ENCODE measurements at regions not wholly inside any gene's neighbourhood (a gene's known extent, or its start where the extent isn't known, plus 50 kb on each side); places are given as distances from the start of the nearest gene placed in this dataset.

DNA sequence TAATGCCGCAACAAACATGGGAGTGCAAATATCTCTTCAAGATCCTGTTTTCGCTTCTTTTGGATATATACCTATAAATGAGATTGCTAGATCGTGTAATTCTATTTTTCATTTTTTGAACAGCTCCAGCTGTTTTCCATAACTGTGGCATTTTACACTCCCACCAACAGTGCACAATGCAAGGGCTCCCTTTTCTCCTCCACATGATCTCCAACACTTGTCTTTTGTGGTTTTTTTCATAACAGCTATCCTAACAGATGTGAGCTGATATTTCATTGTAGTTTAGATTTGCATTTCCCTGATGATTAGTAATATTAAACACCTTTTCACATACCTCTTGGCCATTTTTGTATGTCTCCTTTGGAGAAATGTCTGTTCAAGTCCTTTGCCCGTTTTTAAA is 58.6 kb upstream of the TJP1 start (continued):
- TF ChIP-seq CBX8 (IDR thresholded peaks at IDR 0.05; ENCODE audit: borderline replicate concordance, low read depth, low read length) (no peak), JUND (IDR thresholded peaks at IDR 0.05; ENCODE audit: low read length) (no peak), RFX5 (IDR thresholded peaks at IDR 0.05; ENCODE audit: borderline replicate concordance, low read depth, low read length) (no peak), CHD2 (IDR thresholded peaks at IDR 0.05; ENCODE audit: low read length) (no peak), SIX5 (IDR thresholded peaks at IDR 0.05; ENCODE audit: low read depth, low read length) (no peak), EZH2 (IDR thresholded peaks at IDR 0.05; ENCODE audit: low read depth, low read length, severe bottlenecking) (no peak), NANOG (IDR thresholded peaks at IDR 0.05; ENCODE audit: insufficient read depth, low read depth, low read length, poor library complexity, severe bottlenecking) (no peak), TEAD4 (IDR thresholded peaks at IDR 0.05; ENCODE audit: low read depth, low read length) (no peak)
- TF ChIP-seq, protein P1, sequence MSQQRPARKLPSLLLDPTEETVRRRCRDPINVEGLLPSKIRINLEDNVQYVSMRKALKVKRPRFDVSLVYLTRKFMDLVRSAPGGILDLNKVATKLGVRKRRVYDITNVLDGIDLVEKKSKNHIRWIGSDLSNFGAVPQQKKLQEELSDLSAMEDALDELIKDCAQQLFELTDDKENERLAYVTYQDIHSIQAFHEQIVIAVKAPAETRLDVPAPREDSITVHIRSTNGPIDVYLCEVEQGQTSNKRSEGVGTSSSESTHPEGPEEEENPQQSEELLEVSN (IDR thresholded peaks at IDR 0.05) = no peak
